GM19035 (cell line): ENCODE measurements at regions not wholly inside any gene's neighbourhood (a gene's known extent, or its start where the extent isn't known, plus 50 kb on each side); places are given as distances from the start of the nearest gene placed in this dataset.
"Not testable (repeated sequence)": the region's sequence is repeated elsewhere in the genome, so short reads cannot be mapped to it uniquely, and the experiment has no call there.

Source experiments
- ATAC-seq: cut with Tn5 transposase; IDR thresholded peaks from one replicate; pipeline ENCODE4 v1.9.1; 2021; ENCODE audit not compliant: unreplicated experiment

- ATAC-seq: no peak
Measured at GRCh38 chr14:84272290-84272721, 1257.6 kb upstream of the FLRT2 start.

- ATAC-seq: no peak
Measured at GRCh38 chr14:84273181-84273580, 1256.8 kb upstream of the FLRT2 start.

GRCh38 chr14:84282618-84283017 lies 1247.3 kb upstream of the FLRT2 start:
- ATAC-seq: no peak

- ATAC-seq: no peak
Measured at GRCh38 chr14:84288781-84289180, 1241.2 kb upstream of the FLRT2 start.

GRCh38 chr14:84298663-84299195 lies 1231.2 kb upstream of the FLRT2 start:
- ATAC-seq: no peak

- no peak for ATAC-seq
Measured at GRCh38 chr14:84303140-84303539, 1226.8 kb upstream of the FLRT2 start.

GRCh38 chr14:84312551-84312950 lies 1217.4 kb upstream of the FLRT2 start:
- no peak for ATAC-seq

GRCh38 chr14:84323450-84323849 lies 1206.5 kb upstream of the FLRT2 start:
- ATAC-seq: no peak

GRCh38 chr14:84323978-84324377 lies 1206.0 kb upstream of the FLRT2 start:
- no peak for ATAC-seq

- ATAC-seq: no peak
Measured at GRCh38 chr14:84336433-84336832, 1193.5 kb upstream of the FLRT2 start.

GRCh38 chr14:84340938-84341337 lies 1189.0 kb upstream of the FLRT2 start:
- ATAC-seq: no peak

- ATAC-seq: not testable (repeated sequence)
Measured at GRCh38 chr14:84341867-84342266, 1188.1 kb upstream of the FLRT2 start.

GRCh38 chr14:84343656-84344055 lies 1186.3 kb upstream of the FLRT2 start:
- no peak for ATAC-seq

GRCh38 chr14:84351646-84352045 lies 1178.3 kb upstream of the FLRT2 start:
- no peak for ATAC-seq

- no peak for ATAC-seq
Measured at GRCh38 chr14:84361476-84361875, 1168.5 kb upstream of the FLRT2 start.

GRCh38 chr14:84375235-84375634 lies 1154.7 kb upstream of the FLRT2 start:
- no peak for ATAC-seq

GRCh38 chr14:84390010-84390409 lies 1139.9 kb upstream of the FLRT2 start:
- ATAC-seq: no peak

GRCh38 chr14:84397631-84398030 lies 1132.3 kb upstream of the FLRT2 start:
- no peak for ATAC-seq

- ATAC-seq: no peak
Measured at GRCh38 chr14:84399296-84399910, 1130.5 kb upstream of the FLRT2 start.

GRCh38 chr14:84401631-84402030 lies 1128.3 kb upstream of the FLRT2 start:
- ATAC-seq: no peak

GRCh38 chr14:84403585-84403984 lies 1126.4 kb upstream of the FLRT2 start:
- no peak for ATAC-seq

GRCh38 chr14:84404246-84404645 lies 1125.7 kb upstream of the FLRT2 start:
- no peak for ATAC-seq

GRCh38 chr14:84409435-84409834 lies 1120.5 kb upstream of the FLRT2 start:
- no peak for ATAC-seq
